Stomach (tissue), 4 donors: ENCODE measurements at regions not wholly inside any gene's neighbourhood (a gene's known extent, or its start where the extent isn't known, plus 50 kb on each side); places are given as distances from the start of the nearest gene placed in this dataset.

ENCODE experiments used
- POLR2A ChIP-seq, 4 donors: fragments of 450-650 bp; IDR thresholded peaks; one replicate each; pipeline ENCODE4 v1.6.1; 2016; ENCODE audit warnings: antibody characterized with exemption in 4 of 4, control low read depth in 2 of 4, mild to moderate bottlenecking in 1 of 4, moderate library complexity in 1 of 4
- TF ChIP-seq, protein P1 (sequence below), 7 experiments: fragments of 450-650 bp in 4 of 7; fragments of 200-600 bp in 3 of 7; sonication (generic) in 3 of 7; IDR thresholded peaks; one replicate each; pipeline ENCODE4 v1.5.1; 2016 to 2019; ENCODE audit warnings: antibody characterized with exemption in 7 of 7, control low read depth in 2 of 7, mild to moderate bottlenecking in 1 of 7

DNA sequence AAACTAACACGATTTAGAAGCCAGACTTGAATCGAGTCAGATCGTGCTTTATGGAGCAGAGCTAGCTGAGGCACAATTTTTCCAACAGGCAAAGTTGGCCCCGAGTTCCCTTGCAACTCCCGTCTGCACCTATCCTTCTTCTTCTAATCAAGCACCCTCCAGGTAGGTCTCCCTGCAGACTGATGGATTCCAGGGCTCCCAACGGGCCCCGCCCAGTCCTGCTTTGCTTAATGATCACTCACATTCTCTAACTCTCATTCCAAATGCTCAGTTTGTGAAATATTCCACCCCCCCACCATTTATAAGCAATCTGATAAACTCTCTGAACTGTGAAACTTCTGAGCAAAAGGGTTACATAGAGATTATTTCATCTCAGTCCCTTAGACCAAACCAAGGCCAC, 119.6 kb downstream of the SLC30A10 start:
- TF ChIP-seq, protein P1, sequence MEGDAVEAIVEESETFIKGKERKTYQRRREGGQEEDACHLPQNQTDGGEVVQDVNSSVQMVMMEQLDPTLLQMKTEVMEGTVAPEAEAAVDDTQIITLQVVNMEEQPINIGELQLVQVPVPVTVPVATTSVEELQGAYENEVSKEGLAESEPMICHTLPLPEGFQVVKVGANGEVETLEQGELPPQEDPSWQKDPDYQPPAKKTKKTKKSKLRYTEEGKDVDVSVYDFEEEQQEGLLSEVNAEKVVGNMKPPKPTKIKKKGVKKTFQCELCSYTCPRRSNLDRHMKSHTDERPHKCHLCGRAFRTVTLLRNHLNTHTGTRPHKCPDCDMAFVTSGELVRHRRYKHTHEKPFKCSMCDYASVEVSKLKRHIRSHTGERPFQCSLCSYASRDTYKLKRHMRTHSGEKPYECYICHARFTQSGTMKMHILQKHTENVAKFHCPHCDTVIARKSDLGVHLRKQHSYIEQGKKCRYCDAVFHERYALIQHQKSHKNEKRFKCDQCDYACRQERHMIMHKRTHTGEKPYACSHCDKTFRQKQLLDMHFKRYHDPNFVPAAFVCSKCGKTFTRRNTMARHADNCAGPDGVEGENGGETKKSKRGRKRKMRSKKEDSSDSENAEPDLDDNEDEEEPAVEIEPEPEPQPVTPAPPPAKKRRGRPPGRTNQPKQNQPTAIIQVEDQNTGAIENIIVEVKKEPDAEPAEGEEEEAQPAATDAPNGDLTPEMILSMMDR (IDR thresholded peaks at IDR 0.05): no peak
- no peak for TF ChIP-seq POLR2A (IDR thresholded peaks at IDR 0.05)
